Activated naive CD8-positive, alpha-beta T cell (primary cell): ENCODE measurements at regions not wholly inside any gene's neighbourhood (a gene's known extent, or its start where the extent isn't known, plus 50 kb on each side); places are given as distances from the start of the nearest gene placed in this dataset.

Experiments
- H3K27ac Mint-ChIP-seq: one replicate; pipeline ENCODE4 v1.8.0; 2021; ENCODE audit warnings: mixed read lengths
- H3K27me3 Mint-ChIP-seq: one replicate; pipeline ENCODE4 v1.8.0; 2021; ENCODE audit warnings: mixed read lengths
- H3K36me3 Mint-ChIP-seq: one replicate; pipeline ENCODE4 v1.8.0; 2021; ENCODE audit warnings: mixed read lengths
- H3K4me1 Mint-ChIP-seq: one replicate; pipeline ENCODE4 v1.8.0; 2021; ENCODE audit warnings: low read depth, mixed read lengths
- H3K4me3 Mint-ChIP-seq: one replicate; pipeline ENCODE4 v1.8.0; 2021; ENCODE audit warnings: mild to moderate bottlenecking, mixed read lengths
- H3K9me3 Mint-ChIP-seq: one replicate; pipeline ENCODE4 v1.8.0; 2021; ENCODE audit warnings: low read depth, mixed read lengths

GRCh38 chr2:82155469-82155868, 1850.9 kb upstream of the LRRTM1 start:
- no peaks in the 10 kb centered on the region for H3K27me3 Mint-ChIP-seq
- H3K4me3 Mint-ChIP-seq = no peak overlapping the region
- no peaks in the 10 kb centered on the region for H3K36me3 Mint-ChIP-seq
- H3K27ac Mint-ChIP-seq = no peak overlapping the region
- no peaks in the 10 kb centered on the region for H3K4me1 Mint-ChIP-seq
- no peaks in the 10 kb centered on the region for H3K9me3 Mint-ChIP-seq

DNA sequence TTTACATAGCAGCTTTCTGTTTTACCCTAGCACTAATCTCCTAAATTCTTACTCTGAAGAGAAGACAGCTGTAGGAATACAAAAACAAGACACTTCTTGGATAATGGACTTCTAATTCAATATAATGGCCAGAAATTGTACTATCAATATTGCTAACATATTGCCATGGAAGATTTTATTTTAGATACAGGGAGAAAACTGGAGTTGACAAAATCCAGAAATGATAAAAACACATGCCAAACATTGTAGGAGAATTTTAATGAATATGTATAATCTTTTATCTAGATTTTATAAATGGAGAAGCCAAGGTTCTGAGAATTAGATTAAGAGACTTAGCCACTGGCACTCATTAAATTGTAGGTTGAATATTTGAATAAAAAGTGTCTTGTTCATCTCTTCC, 1838.8 kb upstream of the LRRTM1 start:
- H3K36me3 Mint-ChIP-seq = no peaks in the 10 kb centered on the region
- no peaks in the 10 kb centered on the region for H3K27me3 Mint-ChIP-seq
- H3K9me3 Mint-ChIP-seq = peaks cover 14% of the 10 kb centered on the region
- no peak overlapping the region for H3K27ac Mint-ChIP-seq
- no peak overlapping the region for H3K4me3 Mint-ChIP-seq
- no peaks in the 10 kb centered on the region for H3K4me1 Mint-ChIP-seq

DNA sequence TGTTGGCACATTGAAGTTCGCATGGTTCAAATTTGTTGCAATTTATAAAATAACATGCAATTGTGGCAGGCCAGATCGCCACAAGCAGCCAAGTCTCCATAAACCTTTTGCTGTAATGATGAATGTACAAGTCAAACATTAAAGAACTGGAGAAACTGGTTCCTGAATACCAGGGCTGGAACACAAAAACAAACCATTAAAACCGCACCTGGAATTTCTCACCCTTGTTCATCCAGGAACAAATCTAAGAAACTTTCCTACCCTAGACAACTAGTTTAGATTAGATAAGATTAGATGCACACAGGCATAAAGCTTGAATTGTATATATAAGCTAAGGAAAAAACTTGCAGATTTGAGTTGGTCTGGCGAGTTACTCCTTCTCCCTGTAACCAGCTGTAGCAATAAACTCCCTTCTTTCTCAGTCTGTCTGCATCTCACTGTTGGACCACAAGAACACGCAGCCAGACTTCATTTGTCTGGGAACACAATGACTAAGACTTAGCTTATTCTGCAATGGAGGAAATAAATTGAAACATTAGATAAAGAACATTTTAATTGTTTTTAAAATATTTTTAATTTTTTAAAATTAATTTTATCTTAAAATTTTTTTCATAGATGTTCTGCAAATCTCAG, 1835.5 kb upstream of the LRRTM1 start:
- no peaks in the 10 kb centered on the region for H3K36me3 Mint-ChIP-seq
- no peak overlapping the region for H3K27ac Mint-ChIP-seq
- no peak overlapping the region for H3K4me3 Mint-ChIP-seq
- no peaks in the 10 kb centered on the region for H3K4me1 Mint-ChIP-seq
- peaks cover 11% of the 10 kb centered on the region for H3K9me3 Mint-ChIP-seq
- H3K27me3 Mint-ChIP-seq = no peaks in the 10 kb centered on the region

- H3K4me3 Mint-ChIP-seq = no peak overlapping the region
- no peaks in the 10 kb centered on the region for H3K27me3 Mint-ChIP-seq
- no peaks in the 10 kb centered on the region for H3K36me3 Mint-ChIP-seq
- no peak overlapping the region for H3K27ac Mint-ChIP-seq
- no peaks in the 10 kb centered on the region for H3K4me1 Mint-ChIP-seq
- H3K9me3 Mint-ChIP-seq = peaks cover 8% of the 10 kb centered on the region
Observed at GRCh38 chr2:82137441-82137840, 1832.9 kb upstream of the LRRTM1 start.

GRCh38 chr2:82128051-82128450, 1823.5 kb upstream of the LRRTM1 start:
- no peaks in the 10 kb centered on the region for H3K27me3 Mint-ChIP-seq
- H3K27ac Mint-ChIP-seq = no peak overlapping the region
- no peaks in the 10 kb centered on the region for H3K36me3 Mint-ChIP-seq
- H3K9me3 Mint-ChIP-seq = peaks cover 11% of the 10 kb centered on the region
- H3K4me1 Mint-ChIP-seq = no peaks in the 10 kb centered on the region
- H3K4me3 Mint-ChIP-seq = no peak overlapping the region

DNA sequence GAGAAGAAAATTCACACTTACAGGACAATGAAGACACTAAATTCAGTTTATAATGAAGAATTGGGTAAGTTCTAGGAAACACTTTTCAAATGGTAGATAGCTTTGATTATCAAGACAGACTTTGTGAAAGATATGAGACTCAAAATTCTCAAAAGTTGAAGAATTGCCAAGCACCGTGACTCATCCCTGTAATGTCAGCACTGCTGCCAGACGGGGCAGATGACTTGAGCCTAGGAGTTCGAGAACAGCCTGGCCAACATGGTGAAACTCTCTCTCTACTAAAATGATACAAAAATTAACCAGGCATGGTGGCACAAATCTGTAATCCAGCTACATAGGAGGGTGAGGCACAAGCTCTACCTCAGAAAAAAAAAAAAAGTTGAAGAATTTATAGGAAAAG, 1820.1 kb upstream of the LRRTM1 start:
- Mint-ChIP-seq H3K27me3 (no peaks in the 10 kb centered on the region), H3K36me3 (no peaks in the 10 kb centered on the region), H3K9me3 (peaks cover 14% of the 10 kb centered on the region), H3K4me1 (no peaks in the 10 kb centered on the region), H3K4me3 (no peak overlapping the region), H3K27ac (no peak overlapping the region)

- Mint-ChIP-seq H3K4me3 (no peak overlapping the region), H3K9me3 (peaks cover 14% of the 10 kb centered on the region), H3K27ac (no peak overlapping the region), H3K4me1 (no peaks in the 10 kb centered on the region), H3K36me3 (no peaks in the 10 kb centered on the region), H3K27me3 (no peaks in the 10 kb centered on the region)
Observed at GRCh38 chr2:82120654-82121053, 1816.1 kb upstream of the LRRTM1 start.

GRCh38 chr2:82120115-82120514, 1815.6 kb upstream of the LRRTM1 start:
- Mint-ChIP-seq H3K4me1 (no peaks in the 10 kb centered on the region), H3K9me3 (peaks cover 14% of the 10 kb centered on the region), H3K4me3 (no peak overlapping the region), H3K27me3 (no peaks in the 10 kb centered on the region), H3K27ac (no peak overlapping the region), H3K36me3 (no peaks in the 10 kb centered on the region)

DNA sequence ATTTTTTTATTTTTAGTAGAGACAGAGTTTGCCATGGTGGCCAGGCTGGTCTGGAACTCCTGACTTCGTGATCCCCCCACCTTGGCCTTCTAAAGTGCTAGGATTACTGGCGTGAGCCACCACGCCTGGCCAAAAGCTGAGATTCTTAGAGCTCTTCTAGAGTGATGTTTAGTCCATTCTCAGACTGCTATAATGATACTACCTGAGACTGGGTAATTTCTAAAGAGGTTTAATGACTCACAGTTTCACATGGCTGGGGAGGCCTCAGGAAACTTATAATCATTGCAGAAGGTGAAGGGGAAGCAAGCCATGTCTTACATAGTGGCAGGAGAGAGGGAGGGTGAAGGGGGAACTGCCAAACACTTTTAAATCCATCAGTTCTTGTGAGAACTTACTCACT, 1804.9 kb upstream of the LRRTM1 start:
- no peaks in the 10 kb centered on the region for H3K36me3 Mint-ChIP-seq
- no peaks in the 10 kb centered on the region for H3K4me1 Mint-ChIP-seq
- no peaks in the 10 kb centered on the region for H3K27me3 Mint-ChIP-seq
- H3K27ac Mint-ChIP-seq = no peak overlapping the region
- H3K9me3 Mint-ChIP-seq = peaks cover 22% of the 10 kb centered on the region
- H3K4me3 Mint-ChIP-seq = no peak overlapping the region

DNA sequence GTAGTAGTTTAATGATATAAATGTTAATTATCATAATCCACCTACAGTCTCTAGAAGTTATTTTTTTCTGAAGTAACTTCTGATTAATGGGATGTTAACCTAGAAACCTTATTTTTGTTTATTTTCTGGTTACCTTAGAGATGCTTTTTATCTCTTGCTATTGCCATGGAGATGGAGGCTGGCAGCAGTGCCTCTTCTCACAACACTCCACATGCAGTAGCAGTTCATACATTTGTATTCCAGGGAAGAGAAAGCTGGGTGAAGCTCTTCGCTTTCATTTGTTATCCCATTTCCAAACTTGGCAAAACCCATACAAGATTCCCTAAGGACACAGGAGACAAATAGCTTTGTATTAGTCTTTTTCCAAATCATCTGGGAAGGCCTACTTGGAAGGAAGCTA, 1794.1 kb upstream of the LRRTM1 start:
- H3K36me3 Mint-ChIP-seq = no peaks in the 10 kb centered on the region
- H3K4me1 Mint-ChIP-seq = no peaks in the 10 kb centered on the region
- no peak overlapping the region for H3K4me3 Mint-ChIP-seq
- no peak overlapping the region for H3K27ac Mint-ChIP-seq
- H3K27me3 Mint-ChIP-seq = no peaks in the 10 kb centered on the region
- no peaks in the 10 kb centered on the region for H3K9me3 Mint-ChIP-seq

DNA sequence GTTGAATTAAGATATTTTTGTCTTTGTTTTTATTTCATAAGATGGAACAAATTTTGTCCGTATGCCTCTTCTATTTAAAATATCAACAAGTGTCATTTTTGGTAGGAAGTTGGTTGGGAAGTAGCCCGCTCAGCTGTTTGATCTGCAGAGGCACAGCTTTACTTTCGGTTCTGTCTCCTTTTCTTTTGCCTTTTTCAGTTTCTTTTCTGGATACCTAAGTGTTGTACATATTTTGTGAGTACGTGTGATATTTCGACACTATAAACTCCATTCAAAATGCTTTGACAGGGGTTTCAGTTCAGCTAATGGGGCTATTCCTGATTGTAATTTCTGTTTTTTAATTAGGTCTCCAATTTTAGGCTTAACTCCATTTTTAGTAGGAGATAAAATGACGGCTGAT, 1785.0 kb upstream of the LRRTM1 start:
- H3K9me3 Mint-ChIP-seq = peaks cover 14% of the 10 kb centered on the region
- H3K36me3 Mint-ChIP-seq = no peaks in the 10 kb centered on the region
- no peaks in the 10 kb centered on the region for H3K27me3 Mint-ChIP-seq
- no peaks in the 10 kb centered on the region for H3K4me1 Mint-ChIP-seq
- H3K27ac Mint-ChIP-seq = no peak overlapping the region
- no peak overlapping the region for H3K4me3 Mint-ChIP-seq

DNA sequence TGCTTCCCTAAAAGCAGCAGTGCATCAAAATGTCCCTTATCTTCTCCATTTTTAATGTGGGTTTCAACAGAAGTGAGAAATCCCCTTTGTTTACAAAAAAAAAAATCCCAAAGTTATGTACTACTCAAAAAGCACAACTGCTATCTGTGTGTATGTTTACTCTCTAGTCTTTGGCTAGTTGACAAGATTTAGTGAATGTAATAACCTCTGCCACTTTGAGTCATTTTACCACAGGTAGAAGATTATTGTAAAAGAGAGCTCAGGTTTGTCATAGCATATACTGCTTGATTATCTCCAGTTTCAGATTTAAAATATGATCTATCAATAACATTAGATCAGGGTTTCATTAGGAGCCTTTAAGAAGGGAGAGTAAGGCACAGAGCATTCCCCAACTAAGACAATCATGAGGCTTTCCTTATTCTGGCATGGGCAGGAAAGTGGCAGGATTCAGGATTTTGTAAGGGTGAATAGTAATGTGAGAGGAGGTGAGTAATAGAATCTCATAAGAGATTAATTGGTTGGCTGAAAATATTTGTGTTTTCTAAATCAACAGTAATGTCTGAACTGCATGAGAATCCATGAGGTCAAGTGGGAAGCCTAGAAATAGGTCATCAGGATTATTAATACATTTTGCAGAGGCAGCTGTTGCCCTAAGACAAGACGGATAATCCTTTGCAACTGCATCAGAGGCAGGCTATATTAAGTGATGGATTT, 1780.3 kb upstream of the LRRTM1 start:
- no peaks in the 10 kb centered on the region for H3K4me1 Mint-ChIP-seq
- H3K36me3 Mint-ChIP-seq = no peaks in the 10 kb centered on the region
- H3K27me3 Mint-ChIP-seq = no peaks in the 10 kb centered on the region
- no peak overlapping the region for H3K27ac Mint-ChIP-seq
- H3K4me3 Mint-ChIP-seq = no peak overlapping the region
- H3K9me3 Mint-ChIP-seq = peaks cover 24% of the 10 kb centered on the region

- Mint-ChIP-seq H3K4me3 (no peak overlapping the region), H3K4me1 (no peaks in the 10 kb centered on the region), H3K36me3 (no peaks in the 10 kb centered on the region), H3K9me3 (peaks cover 9% of the 10 kb centered on the region), H3K27ac (no peak overlapping the region), H3K27me3 (no peaks in the 10 kb centered on the region)
Observed at GRCh38 chr2:82075875-82076274, 1771.3 kb upstream of the LRRTM1 start.

GRCh38 chr2:82062463-82062862, 1757.9 kb upstream of the LRRTM1 start:
- peaks cover 12% of the 10 kb centered on the region for H3K9me3 Mint-ChIP-seq

GRCh38 chr2:82055846-82056245, 1751.3 kb upstream of the LRRTM1 start:
- no peaks in the 10 kb centered on the region for H3K36me3 Mint-ChIP-seq
- no peaks in the 10 kb centered on the region for H3K27me3 Mint-ChIP-seq
- H3K4me1 Mint-ChIP-seq = no peaks in the 10 kb centered on the region
- H3K9me3 Mint-ChIP-seq = peaks cover 15% of the 10 kb centered on the region
- no peak overlapping the region for H3K4me3 Mint-ChIP-seq
- H3K27ac Mint-ChIP-seq = no peak overlapping the region

More at GRCh38 chr2:82062463-82062862, 1757.9 kb upstream of the LRRTM1 start:
- no peaks in the 10 kb centered on the region for H3K27me3 Mint-ChIP-seq
- no peaks in the 10 kb centered on the region for H3K36me3 Mint-ChIP-seq
- no peaks in the 10 kb centered on the region for H3K4me1 Mint-ChIP-seq
- no peak overlapping the region for H3K27ac Mint-ChIP-seq
- H3K4me3 Mint-ChIP-seq = no peak overlapping the region

GRCh38 chr2:82043867-82044266, 1739.3 kb upstream of the LRRTM1 start:
- H3K27me3 Mint-ChIP-seq = no peaks in the 10 kb centered on the region
- peaks cover 18% of the 10 kb centered on the region for H3K9me3 Mint-ChIP-seq
- no peak overlapping the region for H3K27ac Mint-ChIP-seq
- H3K4me1 Mint-ChIP-seq = no peaks in the 10 kb centered on the region
- H3K4me3 Mint-ChIP-seq = no peak overlapping the region
- H3K36me3 Mint-ChIP-seq = no peaks in the 10 kb centered on the region
